ENCODE measurements at regions not wholly inside any gene's neighbourhood (a gene's known extent, or its start where the extent isn't known, plus 50 kb on each side); places are given as distances from the start of the nearest gene placed in this dataset.

DNA sequence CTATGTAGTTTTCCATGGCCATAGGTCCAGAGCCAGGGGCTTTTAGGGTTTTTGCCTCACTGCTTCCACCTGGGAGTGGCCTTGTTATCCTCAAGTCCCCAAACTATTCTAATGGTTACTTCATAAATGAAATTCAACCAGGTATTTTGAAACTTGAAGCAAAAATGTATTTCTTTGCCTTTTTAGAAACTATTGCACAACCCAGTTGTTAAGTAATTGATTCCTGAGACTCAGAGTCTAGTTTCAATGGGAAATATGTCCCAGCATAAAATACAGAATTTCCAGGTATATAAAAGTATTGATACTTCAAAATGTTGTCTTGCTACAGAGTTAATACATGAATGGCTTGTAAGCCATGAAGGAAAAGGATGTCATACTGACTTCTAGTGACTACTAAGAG is 456.2 kb upstream of the DAB2 start:
- DNase-seq (ENCODE audit: low read depth), result no peak

DNA sequence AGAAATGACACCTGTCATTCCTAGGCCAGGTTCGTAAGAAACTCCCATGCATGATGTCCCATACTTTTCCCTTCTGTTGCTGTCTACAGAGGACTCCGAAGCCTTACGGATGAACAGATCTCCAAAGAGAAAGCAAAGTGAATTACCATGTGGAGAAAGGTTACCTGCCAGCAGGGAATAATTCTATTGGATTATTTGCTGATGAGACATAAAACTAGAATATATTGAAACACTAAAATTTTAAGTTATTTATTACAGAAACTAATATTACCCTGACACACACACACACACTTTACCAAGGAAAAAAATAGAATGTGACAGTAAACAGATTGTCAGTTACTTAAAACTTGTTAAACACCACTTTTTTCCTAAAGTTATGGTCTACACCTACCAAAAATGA is 452.7 kb upstream of the DAB2 start:
- DNase-seq (ENCODE audit: low read depth), result no peak

DNA sequence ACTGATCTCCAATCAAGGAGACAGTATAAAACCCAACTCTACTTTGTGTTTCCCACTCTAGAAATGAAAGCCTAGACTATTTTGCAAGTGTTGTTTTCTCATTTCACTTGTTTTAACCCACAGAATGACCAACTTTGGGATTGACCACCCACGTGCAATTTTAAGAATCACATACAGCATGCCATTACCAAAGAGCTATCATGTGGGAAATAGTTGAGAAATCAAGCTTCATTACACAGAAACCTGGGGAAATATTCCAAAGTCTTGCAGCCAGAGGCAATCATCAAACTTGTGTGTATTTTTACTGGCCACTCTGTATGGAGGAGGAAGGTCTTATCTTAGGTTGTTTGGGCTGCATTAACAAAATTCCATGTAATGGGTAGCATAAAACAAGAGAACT is 451.4 kb upstream of the DAB2 start:
- no peak for DNase-seq (ENCODE audit: low read depth)

DNA sequence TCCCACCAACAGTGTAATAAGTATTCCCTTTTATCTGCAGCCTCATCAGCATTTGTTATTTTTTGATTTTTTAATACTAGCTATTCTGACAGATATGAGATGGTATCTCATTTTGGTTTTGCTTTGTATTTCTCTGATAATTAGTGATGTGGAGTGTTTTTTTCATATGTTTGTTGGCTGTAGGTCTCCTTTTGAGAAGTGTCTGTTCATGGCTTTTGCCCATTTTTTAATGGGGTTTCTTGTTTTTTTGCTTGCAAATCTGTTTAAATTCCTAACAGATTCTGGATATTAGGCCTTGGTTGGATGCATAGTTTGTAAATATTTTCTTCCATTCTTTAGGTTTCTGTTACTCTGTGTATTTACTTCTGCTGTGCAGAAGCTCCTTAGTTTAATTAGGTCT is 445.4 kb upstream of the DAB2 start:
- no peak for DNase-seq (ENCODE audit: low read depth)

DNA sequence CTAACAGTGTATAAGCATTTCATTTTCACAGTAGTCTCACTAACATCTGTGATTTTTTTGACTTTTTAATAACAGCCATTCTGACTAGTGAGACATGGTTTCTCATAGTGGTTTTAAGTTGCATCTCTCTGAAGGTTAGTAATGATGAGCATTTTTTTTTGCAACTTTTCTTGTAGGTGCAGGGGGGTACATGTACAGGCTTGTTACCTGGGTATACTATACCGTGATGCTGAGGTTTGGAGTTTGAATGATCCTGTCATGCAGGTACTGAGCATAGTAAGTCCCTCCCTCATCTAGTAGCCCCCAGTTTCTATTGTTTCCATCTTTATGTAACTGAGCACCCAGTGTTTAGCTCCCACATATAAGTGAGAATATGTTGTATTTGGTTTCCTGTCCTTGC is 444.6 kb upstream of the DAB2 start:
- DNase-seq (ENCODE audit: low read depth), result no peak

DNA sequence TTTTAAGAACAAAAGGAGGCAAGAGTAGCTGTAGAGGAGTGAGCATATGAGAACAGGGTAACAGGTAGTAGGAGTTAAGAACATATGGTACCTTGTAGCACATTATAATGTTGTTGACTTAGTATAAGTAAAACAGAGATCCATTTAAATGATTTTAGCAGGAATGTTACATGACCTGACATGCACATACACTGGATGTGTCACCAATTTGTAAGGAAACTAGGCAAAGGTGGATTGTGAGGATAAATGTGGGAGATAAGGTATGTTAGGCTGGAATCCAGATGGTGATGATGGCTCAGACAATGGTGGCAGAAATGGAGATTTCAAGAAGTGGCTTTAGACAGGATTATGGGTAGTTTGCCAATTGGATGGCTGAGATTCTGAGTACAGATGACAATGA is 443.1 kb upstream of the DAB2 start:
- DNase-seq (ENCODE audit: low read depth), result no peak

DNA sequence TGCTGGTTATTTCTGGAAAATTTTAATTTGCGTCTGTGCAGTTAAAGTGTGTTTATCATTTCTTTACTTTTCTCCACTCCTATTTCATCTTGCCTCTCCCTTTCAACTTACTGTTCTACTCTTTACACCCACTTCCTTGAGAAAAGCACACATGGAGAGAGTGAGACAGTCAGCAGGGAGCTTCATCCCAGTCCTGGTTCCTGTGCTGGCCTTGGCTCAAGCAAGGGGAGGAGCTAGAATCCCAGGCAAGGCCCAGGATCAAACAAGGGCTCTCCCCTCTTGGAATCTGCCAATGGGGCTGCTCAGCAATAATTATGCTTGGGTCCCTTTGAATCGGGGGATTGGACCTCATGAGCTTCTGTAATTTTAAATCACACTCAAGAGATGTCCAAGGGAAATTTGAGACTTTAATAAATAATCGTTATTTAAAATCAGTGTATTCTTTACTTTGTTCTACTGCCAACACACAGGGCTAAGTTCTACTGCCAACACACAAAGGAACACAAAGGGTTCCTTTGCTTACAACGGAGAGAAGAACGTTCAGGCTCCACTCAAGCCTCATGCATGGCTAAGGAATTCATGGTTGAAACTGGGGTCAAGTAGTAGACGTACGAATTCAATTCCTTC is 439.3 kb upstream of the DAB2 start:
- DNase-seq (ENCODE audit: low read depth), result no peak

DNA sequence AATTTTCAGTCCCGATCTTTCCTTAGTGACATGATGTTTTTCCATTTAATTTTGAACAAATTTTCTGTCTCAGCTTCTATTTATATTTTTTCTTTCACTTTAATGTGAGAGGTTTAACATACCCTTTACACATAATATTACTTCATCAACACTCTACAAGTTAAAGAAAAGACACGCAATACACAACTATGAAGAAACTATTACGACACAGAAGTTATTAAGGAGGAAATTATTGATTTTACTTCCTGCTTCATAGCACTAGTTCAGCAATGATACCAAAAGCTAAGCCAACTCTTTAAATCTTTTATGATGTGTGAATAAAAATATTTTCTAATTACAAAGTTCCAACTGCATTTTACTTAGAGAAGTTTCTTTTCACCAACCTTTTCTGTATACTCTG is 432.3 kb upstream of the DAB2 start:
- no peak for DNase-seq (ENCODE audit: low read depth)

GRCh38 chr5:39854771-39855410 is 430.1 kb upstream of the DAB2 start:
- no peak for DNase-seq (ENCODE audit: low read depth)

DNA sequence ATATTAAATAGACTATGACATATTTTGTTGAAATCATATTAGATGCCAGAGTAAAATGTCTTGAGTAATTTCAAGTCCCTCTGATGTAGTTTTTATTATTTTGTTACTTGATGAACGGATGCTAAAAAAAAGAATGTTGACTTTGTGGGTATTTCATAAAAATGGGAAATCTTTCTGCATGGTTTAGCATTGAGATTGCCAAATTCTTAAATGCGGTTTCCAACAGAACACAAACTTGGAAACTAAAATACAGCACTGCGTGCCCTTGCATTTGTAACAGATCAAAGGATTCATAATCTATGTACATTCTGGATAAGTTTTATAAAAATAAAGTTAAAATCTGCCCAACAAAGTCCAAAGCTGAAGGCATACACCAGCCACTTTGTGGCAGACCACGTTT is 425.5 kb upstream of the DAB2 start:
- DNase-seq (ENCODE audit: low read depth), result no peak

- DNase-seq (ENCODE audit: low read depth), result no peak
Observed at GRCh38 chr5:39846144-39846543, 421.4 kb upstream of the DAB2 start.

DNA sequence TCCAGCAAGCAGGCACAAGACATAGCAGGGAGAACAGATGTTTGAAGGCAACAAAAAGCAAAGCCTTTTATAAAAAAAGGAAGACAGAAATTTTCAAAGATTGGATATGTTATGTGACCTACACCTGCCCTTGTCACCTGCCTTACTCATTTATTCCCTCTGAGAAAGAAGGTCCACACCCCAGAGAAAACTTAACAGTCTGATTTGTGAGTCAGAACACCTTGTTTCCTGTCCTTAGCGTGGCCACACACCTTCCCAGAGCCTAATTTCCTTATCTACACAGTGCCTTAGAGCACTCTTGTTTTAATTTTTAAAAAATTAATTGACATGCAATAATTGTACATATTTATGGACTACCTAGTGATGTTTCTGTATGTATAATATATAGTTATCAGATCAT is 419.0 kb upstream of the DAB2 start:
- DNase-seq (ENCODE audit: low read depth), result no peak

- DNase-seq (ENCODE audit: low read depth), result no peak
Observed at GRCh38 chr5:39835371-39835770, 410.6 kb upstream of the DAB2 start.

GRCh38 chr5:39829441-39829840 is 404.7 kb upstream of the DAB2 start:
- no peak for DNase-seq (ENCODE audit: low read depth)

- no peak for DNase-seq (ENCODE audit: low read depth)
Observed at GRCh38 chr5:39826051-39826450, 401.3 kb upstream of the DAB2 start.

- no peak for DNase-seq (ENCODE audit: low read depth)
Observed at GRCh38 chr5:39825301-39825700, 400.5 kb upstream of the DAB2 start.

- no peak for DNase-seq (ENCODE audit: low read depth)
Observed at GRCh38 chr5:39822020-39822419, 397.2 kb upstream of the DAB2 start.

GRCh38 chr5:39816866-39817265 is 392.1 kb upstream of the DAB2 start:
- DNase-seq (ENCODE audit: low read depth), result no peak

DNA sequence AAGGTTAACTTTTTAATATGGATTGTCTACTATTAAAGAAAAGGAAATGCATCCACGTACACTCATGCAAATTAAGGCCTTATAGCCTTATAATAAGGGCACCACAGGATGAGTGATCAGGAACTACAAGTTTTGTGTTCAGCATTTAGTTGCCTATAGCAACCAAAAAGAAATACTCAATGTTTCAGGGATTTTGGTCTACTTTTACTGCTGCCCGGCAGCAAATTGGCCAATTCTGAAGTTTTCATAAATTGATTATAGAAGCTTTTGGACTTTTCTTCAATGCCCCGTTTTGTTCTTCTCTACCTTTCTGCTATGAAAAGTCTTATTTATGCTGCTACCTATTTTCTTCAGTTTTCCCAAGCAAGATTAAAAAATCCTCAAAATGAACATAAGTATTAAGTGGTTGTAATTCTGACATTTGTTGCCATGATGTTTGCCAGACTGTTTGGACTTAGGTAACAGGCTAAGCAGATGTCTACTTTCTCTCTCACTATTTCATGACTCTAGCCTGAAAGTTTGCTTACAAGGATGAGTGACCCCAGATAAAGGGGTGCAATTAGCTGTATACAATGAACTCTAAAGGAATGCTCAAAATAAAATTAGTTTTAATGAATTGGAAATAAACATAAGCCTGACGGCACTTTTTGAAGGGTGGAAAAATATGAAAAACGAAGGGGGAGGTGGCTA is 391.5 kb upstream of the DAB2 start:
- no peak for DNase-seq (ENCODE audit: low read depth)

DNA sequence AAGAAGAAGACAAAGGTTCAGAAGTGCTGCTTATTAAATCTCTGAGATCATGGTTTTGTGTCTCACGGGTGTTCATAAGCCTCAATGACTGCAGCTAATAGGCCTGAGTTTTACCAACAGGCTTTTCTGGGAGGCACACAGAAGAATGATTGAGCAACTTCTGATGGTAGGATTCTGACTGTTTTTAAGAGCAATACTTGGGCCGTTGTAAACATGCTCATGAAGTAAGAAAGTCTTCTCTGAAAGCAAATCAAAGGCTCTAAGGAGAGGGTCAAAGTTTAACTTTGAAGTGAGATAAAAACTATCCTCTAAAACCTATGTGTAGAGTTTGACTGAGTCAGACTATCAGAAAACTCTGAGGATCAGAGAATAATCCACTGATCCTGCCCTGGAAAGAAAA is 390.9 kb upstream of the DAB2 start:
- DNase-seq (ENCODE audit: low read depth), result no peak

GRCh38 chr5:39811381-39811780 is 386.6 kb upstream of the DAB2 start:
- DNase-seq (ENCODE audit: low read depth), result no peak

DNA sequence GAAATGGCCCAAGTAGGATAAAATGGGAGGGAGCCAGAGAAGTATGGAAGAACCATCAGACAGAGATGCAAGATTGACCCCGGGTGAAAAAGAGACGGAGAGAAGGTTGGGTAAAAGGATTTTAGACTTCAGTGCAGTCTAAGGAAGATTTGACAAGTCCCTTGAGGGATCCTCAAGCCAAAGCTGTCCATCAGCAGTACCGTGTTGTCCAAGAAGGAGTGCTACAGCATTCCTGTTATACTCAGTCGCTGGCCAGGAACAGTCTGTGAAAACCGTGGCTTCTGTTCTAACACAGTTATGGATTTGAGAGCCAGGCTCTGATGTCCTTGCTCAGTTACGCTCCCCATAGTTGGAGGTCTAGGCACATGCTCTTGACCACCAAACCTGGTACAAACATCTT is 383.9 kb upstream of the DAB2 start:
- DNase-seq (ENCODE audit: low read depth), result no peak

DNA sequence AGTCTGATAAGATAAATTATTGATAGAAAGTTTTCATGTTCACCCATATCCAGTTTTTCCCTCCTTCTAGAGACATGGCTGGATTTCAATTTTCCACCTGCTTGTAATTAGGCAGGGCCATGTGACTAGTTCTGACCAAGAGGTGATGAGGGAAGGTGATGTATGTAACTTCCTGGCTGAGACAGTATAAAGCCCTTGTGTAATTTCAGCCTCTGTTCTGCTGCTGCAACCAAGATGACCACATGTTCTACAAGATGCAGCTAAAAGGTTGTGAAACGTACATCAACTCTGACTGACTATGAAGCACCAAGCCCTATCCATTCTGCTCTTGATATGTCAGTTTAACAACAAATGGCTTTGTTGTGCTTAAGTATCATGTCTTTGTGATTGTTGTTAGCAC is 376.5 kb upstream of the DAB2 start:
- no peak for DNase-seq (ENCODE audit: low read depth)
